ENCODE measurements at regions not wholly inside any gene's neighbourhood (a gene's known extent, or its start where the extent isn't known, plus 50 kb on each side); places are given as distances from the start of the nearest gene placed in this dataset.

DNA sequence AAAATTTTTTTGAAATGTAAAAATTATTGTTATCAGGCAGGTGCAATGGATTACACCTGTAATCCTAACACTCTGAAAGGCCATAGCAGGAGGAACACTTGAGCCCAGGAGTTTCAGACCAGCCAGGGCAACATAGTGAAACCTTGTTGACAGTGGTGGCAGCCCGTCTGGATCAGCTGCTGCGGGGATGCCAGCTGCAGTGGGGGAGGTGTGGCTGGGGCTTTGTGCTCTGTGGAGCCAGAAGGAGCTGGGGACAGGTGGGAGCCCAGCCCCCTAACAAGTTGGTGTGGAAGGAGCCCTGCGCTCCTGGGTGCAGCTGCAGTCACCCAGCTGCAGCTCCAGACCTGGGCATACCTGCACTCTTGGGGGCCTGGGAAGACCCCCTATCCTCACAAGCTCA is 182.4 kb upstream of the MC4R start:
- DNase-seq (ENCODE audit: low read depth), result no peak

- DNase-seq (ENCODE audit: low read depth), result peak; percentile 2
These were observed 183.1 kb upstream of the MC4R start for GRCh38 chr18:60555625-60556024.

- DNase-seq (ENCODE audit: low read depth), result no peak
These were observed 183.8 kb upstream of the MC4R start for GRCh38 chr18:60556326-60556725.

- no peak for DNase-seq (ENCODE audit: low read depth)
These were observed 187.5 kb upstream of the MC4R start for GRCh38 chr18:60560071-60560470.

GRCh38 chr18:60563082-60563481 is 190.5 kb upstream of the MC4R start:
- DNase-seq (ENCODE audit: low read depth), result no peak

DNA sequence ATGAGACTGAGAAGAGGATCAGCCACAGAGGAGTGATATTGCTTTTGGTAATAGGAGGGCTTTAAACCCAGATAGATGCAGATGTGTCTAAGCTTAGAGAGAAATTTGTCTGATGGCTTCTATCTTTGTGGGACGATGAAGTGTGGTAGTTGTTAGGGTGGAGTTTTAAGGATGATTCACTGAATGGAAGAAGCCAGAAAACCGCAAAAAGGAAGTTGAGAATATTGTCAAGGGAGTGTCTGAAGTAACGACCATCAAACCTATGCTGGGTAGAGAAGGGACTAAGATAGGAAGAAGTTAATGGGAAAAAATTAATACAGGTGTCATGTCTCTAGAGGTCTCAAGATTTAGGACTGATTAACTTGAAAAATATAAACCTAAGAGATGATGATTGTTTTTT is 195.6 kb upstream of the MC4R start:
- DNase-seq (ENCODE audit: low read depth), result peak; percentile 13

DNA sequence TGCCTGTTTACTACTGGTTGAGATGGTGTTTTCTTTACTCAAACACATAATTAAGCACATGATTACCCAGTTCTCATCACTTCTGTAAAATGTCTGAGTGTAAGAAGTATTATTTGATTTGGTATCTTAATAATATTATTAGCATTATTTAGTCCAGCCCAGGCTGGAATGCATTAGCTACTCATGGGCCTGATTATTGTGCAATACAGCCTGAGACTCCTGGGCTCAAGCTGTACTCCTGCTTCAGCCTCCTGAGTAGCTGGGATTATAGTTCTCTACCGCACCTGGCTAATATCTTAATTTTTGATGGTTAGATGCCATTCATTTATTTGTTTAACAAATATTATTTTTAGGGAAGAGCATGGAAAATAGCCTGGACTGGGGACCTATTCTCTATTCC is 197.6 kb upstream of the MC4R start:
- DNase-seq (ENCODE audit: low read depth), result no peak

GRCh38 chr18:60577457-60577856 is 204.9 kb upstream of the MC4R start:
- DNase-seq (ENCODE audit: low read depth), result no peak

- DNase-seq (ENCODE audit: low read depth), result no peak
These were observed 213.1 kb upstream of the MC4R start for GRCh38 chr18:60585670-60586069.

DNA sequence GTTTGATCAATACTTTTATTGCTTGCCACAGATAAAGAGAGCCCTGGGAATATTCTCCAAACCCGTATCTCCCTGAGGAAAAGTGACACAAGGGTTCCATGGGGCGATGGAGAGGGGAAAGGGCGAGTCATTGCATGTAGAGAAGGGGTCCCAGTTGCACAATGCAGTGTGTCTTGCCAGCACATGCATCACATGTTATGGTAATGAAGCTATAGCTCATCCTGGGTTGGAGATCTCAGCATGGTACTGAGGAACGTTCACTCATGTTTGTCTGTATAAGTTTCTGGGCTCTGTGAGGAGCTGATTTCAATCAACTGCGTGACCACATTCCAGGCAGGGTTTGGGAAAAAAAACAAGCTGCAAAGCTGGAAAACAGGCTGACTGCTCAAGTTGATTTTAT is 220.7 kb upstream of the MC4R start:
- no peak for DNase-seq (ENCODE audit: low read depth)

DNA sequence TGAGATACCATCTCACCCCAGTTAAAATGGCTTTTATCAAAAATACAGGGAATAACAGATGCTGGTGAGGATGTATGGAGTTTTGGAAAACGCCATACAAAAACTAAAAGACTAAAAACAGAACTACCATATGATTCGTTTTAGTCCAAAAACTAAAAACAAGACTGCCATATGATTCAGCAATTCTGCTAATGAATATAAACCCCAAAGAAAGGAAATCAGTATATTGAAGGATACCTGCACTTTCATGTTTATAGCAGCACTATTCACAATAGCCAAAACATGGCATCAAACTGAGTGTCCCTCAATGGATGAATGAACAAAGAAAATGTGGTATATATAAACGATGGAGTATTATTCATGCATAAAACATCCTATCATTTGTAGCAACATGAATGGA is 224.4 kb upstream of the MC4R start:
- no peak for DNase-seq (ENCODE audit: low read depth)

DNA sequence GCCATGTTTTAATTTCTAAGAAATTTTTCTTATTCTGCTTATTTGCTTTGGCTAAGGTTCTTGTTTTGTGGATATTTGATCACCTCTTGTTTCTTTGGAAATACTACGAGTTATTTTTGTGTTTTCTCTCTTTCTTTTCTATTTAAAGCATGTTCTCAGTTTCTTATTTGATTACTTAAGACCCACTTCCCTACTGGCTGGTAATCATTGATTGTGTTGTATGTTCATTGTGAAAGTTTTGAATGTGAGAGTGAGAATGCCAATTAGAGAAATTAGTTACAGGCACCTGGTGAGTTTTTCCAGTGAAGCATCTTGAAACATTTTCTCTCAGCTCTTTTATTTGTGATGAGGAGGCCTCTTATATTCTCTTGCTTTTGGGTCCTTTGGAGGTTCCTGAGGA is 226.7 kb upstream of the MC4R start:
- no peak for DNase-seq (ENCODE audit: low read depth)

GRCh38 chr18:60599995-60600394 is 227.4 kb upstream of the MC4R start:
- DNase-seq (ENCODE audit: low read depth), result no peak

DNA sequence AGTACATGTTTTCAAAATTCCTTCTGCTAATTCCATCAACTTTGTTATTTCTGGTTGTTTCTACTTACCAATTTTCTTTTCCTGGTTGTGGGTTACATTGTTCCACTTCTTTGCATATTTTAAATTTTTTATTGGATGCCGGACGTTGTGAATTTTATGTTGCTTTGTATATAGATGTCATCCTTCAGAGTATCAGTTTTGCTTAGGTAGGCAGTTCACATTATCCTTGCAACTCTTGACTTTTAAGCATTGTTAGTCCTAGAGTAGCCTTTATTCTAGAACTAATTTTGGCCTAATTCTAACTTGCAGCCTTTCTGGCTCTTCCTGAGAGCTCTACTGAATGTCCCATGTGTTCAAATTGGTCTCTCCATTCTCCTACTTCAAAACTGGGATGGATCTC is 228.7 kb upstream of the MC4R start:
- no peak for DNase-seq (ENCODE audit: low read depth)

DNA sequence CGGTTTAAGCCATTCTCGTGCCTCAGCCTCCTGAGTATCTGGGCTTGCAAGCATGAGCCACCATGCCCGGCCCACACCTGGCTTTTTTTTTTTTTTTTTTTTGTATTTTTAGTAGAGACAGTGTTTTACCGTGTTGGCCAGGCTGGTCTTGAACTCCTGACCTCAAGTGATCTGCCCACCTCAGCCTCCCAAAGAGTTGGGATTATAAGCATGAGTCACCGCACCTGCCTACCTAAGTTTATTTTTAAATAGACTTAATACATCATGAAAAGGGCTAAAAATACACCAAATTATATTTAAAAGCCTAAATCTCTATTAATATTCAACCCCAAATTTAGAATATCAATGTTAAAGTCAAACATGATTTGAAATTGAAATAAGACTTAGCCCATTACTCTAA is 250.8 kb upstream of the MC4R start:
- DNase-seq (ENCODE audit: low read depth), result no peak

DNA sequence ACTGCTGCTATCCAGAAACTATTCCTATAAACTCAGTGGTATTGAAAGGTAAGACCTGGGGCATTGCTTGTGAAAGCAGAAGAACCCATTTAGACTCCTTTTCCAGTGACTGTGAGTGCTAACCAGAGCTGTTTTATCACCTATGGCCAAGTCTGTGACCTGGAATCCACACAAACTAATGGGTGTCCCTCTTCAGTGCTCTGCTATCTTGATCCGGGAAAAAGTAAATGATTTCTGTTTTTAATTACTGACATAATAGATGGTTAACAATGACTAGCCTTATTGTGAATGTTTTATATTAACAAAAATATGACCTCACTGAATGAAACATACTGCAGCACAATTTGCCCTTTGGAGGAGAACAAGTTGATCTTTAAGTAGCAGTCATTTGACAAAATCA is 251.6 kb upstream of the MC4R start:
- DNase-seq (ENCODE audit: low read depth), result no peak

DNA sequence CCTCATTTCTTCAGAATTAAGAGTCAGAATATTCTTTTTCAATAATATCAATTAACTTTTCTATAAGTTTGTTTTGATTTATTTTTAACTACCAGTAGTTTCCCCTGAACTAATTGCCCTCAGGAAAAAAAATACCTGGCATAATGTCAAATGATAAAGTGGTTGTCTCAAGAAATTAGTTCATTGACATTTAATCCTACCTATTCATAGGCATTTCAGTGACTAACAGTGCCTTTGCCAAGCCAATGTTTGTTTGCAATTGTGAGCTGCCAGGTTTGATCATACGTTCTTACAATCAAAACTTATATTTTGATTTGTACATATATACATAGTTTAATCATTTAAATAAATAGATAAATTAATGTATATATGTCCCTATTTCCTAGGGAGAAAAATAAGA is 267.3 kb upstream of the MC4R start:
- DNase-seq (ENCODE audit: low read depth), result no peak

DNA sequence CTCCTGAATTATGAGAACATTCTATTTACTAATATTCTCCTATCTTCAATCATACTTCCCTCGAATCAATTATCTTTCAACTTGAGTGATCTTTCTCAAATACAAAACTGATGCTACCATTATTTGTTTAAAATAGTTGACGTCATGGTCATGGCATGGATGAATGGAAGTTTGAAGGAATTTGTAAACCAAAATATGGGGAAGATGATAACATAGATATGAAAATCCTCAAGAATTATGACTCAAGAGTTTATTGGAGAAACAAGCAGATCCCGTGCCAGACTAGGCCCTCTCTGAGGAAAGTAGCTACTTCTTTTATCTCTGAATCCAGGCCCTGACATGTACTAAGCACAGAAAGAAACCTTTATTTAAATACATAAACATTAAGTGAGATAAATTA is 270.4 kb upstream of the MC4R start:
- no peak for DNase-seq (ENCODE audit: low read depth)

GRCh38 chr18:60646725-60647124 is 274.1 kb upstream of the MC4R start:
- DNase-seq (ENCODE audit: low read depth), result no peak

DNA sequence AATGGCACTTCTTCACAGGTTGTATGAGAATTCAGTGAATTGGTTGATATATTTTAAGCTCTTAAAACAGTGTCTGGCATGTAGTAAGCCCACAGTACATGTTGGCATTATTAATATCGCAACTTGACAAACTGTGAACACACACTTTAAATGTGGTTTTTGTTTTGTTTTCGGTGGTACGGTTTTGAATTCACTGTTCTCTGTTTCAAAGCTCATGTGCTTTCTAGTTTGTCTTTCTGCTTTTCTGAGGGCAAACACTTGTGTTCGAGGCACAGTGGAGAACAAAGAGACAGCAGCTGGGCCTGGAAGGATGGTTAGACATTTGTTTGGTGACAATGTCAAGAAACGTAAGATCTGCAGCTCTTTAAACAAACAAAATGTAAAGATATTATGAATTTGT is 276.5 kb upstream of the MC4R start:
- DNase-seq (ENCODE audit: low read depth), result no peak

GRCh38 chr18:60649842-60650536 is 277.4 kb upstream of the MC4R start:
- DNase-seq (ENCODE audit: low read depth), result no peak

DNA sequence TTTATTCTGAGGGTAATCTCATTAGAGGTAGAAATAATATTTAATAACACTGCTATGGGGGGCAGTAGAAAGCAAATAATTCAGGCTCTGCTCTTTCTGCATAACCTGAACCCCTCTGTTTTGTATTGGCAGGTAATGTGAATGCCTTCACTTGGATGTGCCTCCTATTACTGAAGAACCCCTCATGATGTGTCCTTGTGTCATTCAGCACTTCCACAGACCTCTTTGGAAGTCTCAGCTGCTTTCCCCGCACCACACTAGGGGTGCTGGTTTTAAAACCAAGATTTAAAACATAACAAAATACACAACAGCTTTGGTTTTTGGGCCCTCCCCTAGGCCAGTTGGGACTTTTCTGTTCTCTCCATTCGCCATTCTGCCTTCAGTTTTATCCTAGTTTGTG is 281.7 kb upstream of the MC4R start:
- no peak for DNase-seq (ENCODE audit: low read depth)

DNA sequence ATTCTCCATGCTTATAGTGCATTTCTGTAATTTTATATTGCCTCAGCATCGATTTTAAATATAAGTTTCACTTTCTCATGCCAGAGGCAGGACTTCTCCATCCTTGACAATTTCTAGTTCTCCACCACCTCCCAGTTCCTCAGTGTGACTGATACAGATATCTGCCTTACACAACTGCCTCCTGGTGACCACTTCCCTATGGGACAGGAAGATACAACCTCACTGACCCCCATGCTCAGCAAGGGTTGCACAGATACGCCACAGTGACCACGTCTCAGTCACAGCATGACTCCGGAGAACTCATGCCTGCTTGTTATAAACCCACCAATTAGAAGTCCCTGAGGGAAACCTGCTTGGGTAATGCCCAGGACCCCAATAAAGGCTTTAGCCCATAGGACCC is 284.0 kb upstream of the MC4R start:
- DNase-seq (ENCODE audit: low read depth), result no peak

DNA sequence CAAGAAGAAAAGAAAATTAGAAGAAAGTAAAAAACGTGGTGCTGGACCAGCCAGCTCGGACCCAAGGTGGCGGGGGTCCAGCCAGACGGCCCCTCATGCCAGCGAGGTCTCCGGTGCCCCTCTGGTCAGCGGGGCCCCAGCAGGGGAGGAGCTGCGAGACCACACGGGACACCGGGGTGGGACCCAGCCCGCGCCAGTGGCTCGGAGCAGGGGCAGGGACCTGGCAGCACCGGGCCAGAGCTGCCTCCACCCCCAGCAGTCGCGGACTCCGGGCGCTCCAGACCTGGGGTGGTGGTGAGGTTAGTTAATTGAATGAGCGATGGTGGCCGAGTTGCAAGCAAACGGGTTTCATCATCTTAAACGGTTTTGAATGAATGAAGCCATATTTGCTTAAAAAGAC is 289.9 kb upstream of the MC4R start:
- no peak for DNase-seq (ENCODE audit: low read depth)

Measured in RPMI7951 (cell line).